OCI-LY7 (cell line): ENCODE measurements at regions not wholly inside any gene's neighbourhood (a gene's known extent, or its start where the extent isn't known, plus 50 kb on each side); places are given as distances from the start of the nearest gene placed in this dataset.

Experiments used
- EZH2phosphoT487 ChIP-seq: fragments of 200-600 bp; sonication (generic); IDR thresholded peaks from 2 replicates; pipeline ENCODE4 v1.6.1; 2018; ENCODE audit warnings: low read depth, borderline replicate concordance, mild to moderate bottlenecking, mixed run types, antibody characterized with exemption, low read length, moderate library complexity, mixed read lengths
- TF ChIP-seq, protein P1 (sequence below): fragments of 200-600 bp; sonication (generic); conservative IDR thresholded peaks from 2 replicates; pipeline ENCODE4 v1.5.1; 2014; ENCODE audit warnings: mild to moderate bottlenecking, antibody characterized with exemption, low read length, moderate library complexity, mixed read lengths

DNA sequence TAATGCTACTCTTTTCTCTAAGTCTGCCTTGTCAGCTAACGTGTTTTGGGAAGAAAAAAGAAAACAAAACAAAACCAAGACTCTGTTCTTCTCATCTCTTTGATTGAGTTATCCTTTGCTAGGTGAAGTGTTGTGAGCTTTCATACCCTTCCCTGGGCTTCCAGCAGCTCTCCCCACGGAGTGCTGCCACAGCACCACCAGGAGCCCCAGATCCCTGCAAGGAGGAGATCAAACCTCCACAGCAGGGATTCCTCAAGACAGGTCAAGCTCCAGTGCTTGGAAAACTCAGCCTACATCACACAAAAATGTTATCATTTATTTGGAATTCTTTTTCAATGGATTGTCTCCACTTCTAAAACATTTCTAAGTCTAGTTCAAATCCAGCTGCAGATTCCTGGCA lies 1981.9 kb upstream of the TENM3 start:
- TF ChIP-seq, protein P1, sequence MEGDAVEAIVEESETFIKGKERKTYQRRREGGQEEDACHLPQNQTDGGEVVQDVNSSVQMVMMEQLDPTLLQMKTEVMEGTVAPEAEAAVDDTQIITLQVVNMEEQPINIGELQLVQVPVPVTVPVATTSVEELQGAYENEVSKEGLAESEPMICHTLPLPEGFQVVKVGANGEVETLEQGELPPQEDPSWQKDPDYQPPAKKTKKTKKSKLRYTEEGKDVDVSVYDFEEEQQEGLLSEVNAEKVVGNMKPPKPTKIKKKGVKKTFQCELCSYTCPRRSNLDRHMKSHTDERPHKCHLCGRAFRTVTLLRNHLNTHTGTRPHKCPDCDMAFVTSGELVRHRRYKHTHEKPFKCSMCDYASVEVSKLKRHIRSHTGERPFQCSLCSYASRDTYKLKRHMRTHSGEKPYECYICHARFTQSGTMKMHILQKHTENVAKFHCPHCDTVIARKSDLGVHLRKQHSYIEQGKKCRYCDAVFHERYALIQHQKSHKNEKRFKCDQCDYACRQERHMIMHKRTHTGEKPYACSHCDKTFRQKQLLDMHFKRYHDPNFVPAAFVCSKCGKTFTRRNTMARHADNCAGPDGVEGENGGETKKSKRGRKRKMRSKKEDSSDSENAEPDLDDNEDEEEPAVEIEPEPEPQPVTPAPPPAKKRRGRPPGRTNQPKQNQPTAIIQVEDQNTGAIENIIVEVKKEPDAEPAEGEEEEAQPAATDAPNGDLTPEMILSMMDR: no peak
- no peak for TF ChIP-seq EZH2phosphoT487
